Mesothelial cell of epicardium (in vitro differentiated cells): ENCODE measurements at regions not wholly inside any gene's neighbourhood (a gene's known extent, or its start where the extent isn't known, plus 50 kb on each side); places are given as distances from the start of the nearest gene placed in this dataset.

Source experiments
- DNase-seq, 2 experiments: peaks; one replicate each; pipeline ENCODE4 v3.0.0; 2021; ENCODE audit warnings: low spot score in 2 of 2; ENCODE audit not compliant: unreplicated experiment in 2 of 2
- H3K27ac Mint-ChIP-seq: 2 replicates; pipeline ENCODE4 v1.8.0; 2021; ENCODE audit warnings: mixed read lengths
- H3K27me3 Mint-ChIP-seq: 2 replicates; pipeline ENCODE4 v1.8.0; 2021; ENCODE audit warnings: low read depth, mixed read lengths
- H3K36me3 Mint-ChIP-seq: 2 replicates; pipeline ENCODE4 v1.8.0; 2021; ENCODE audit warnings: mixed read lengths
- H3K4me1 Mint-ChIP-seq: 2 replicates; pipeline ENCODE4 v1.8.0; 2021; ENCODE audit warnings: mixed read lengths
- H3K4me3 Mint-ChIP-seq: 2 replicates; pipeline ENCODE4 v1.8.0; 2021; ENCODE audit warnings: mild to moderate bottlenecking, moderate library complexity, mixed read lengths
- H3K9me3 Mint-ChIP-seq: 2 replicates; pipeline ENCODE4 v1.8.0; 2021; ENCODE audit warnings: mixed read lengths
- CTCF ChIP-seq: fragments of 200-600 bp; sonication (generic); IDR thresholded peaks from one replicate; pipeline ENCODE4 v1.5.0; 2021; ENCODE audit warnings: antibody characterized with exemption; ENCODE audit not compliant: unreplicated experiment

- Mint-ChIP-seq H3K9me3 (peaks cover 20% of the 10 kb centered on the region), H3K27me3 (peaks cover 39% of the 10 kb centered on the region), H3K36me3 (no peaks in the 10 kb centered on the region), H3K4me1 (no peaks in the 10 kb centered on the region), H3K4me3 (no peak overlapping the region), H3K27ac (no peak overlapping the region)
- TF ChIP-seq CTCF: no peak
- no peak for DNase-seq
These were observed 56.7 kb upstream of the GUCA2B start for GRCh38 chr1:42096554-42096953.

GRCh38 chr1:42089246-42089645, 64.0 kb upstream of the GUCA2B start:
- H3K9me3 Mint-ChIP-seq: peaks cover 37% of the 10 kb centered on the region
- TF ChIP-seq CTCF: no peak

GRCh38 chr1:42086146-42086545, 67.1 kb upstream of the GUCA2B start:
- Mint-ChIP-seq H3K36me3 (no peaks in the 10 kb centered on the region), H3K27ac (no peak overlapping the region), H3K9me3 (peaks cover 32% of the 10 kb centered on the region), H3K4me1 (peaks cover 15% of the 10 kb centered on the region), H3K4me3 (no peak overlapping the region), H3K27me3 (no peaks in the 10 kb centered on the region)
- TF ChIP-seq CTCF: no peak
- DNase-seq: no peak

More at GRCh38 chr1:42089246-42089645, 64.0 kb upstream of the GUCA2B start:
- Mint-ChIP-seq H3K27ac (no peak overlapping the region), H3K36me3 (no peaks in the 10 kb centered on the region), H3K4me1 (peaks cover 13% of the 10 kb centered on the region), H3K27me3 (no peaks in the 10 kb centered on the region), H3K4me3 (no peak overlapping the region)
- no peak for DNase-seq

GRCh38 chr1:42085596-42085995, 67.6 kb upstream of the GUCA2B start:
- Mint-ChIP-seq H3K27me3 (no peaks in the 10 kb centered on the region), H3K9me3 (peaks cover 29% of the 10 kb centered on the region), H3K27ac (peak overlapping the region; percentile 79), H3K36me3 (no peaks in the 10 kb centered on the region), H3K4me1 (peaks cover 15% of the 10 kb centered on the region), H3K4me3 (no peak overlapping the region)
- no peak for TF ChIP-seq CTCF
- no peak for DNase-seq

- Mint-ChIP-seq H3K27me3 (peaks cover 9% of the 10 kb centered on the region), H3K36me3 (no peaks in the 10 kb centered on the region)
- TF ChIP-seq CTCF: no peak
These were observed 71.7 kb upstream of the GUCA2B start for GRCh38 chr1:42081475-42081874.

GRCh38 chr1:42075179-42075578, 78.0 kb upstream of the GUCA2B start:
- H3K4me3 Mint-ChIP-seq: no peak overlapping the region
- no peak overlapping the region for H3K27ac Mint-ChIP-seq
- H3K27me3 Mint-ChIP-seq: peaks cover 63% of the 10 kb centered on the region
- DNase-seq: no peak
- TF ChIP-seq CTCF: no peak
- no peaks in the 10 kb centered on the region for H3K4me1 Mint-ChIP-seq
- peaks cover 32% of the 10 kb centered on the region for H3K9me3 Mint-ChIP-seq
- H3K36me3 Mint-ChIP-seq: no peaks in the 10 kb centered on the region

More at GRCh38 chr1:42081475-42081874, 71.7 kb upstream of the GUCA2B start:
- H3K4me3 Mint-ChIP-seq: no peak overlapping the region
- DNase-seq: no peak
- H3K27ac Mint-ChIP-seq: no peak overlapping the region
- peaks cover 15% of the 10 kb centered on the region for H3K4me1 Mint-ChIP-seq
- H3K9me3 Mint-ChIP-seq: peaks cover 25% of the 10 kb centered on the region
